ENCODE measurements at regions not wholly inside any gene's neighbourhood (a gene's known extent, or its start where the extent isn't known, plus 50 kb on each side); places are given as distances from the start of the nearest gene placed in this dataset.
"Not testable (repeated sequence)": the region's sequence is repeated elsewhere in the genome, so short reads cannot be mapped to it uniquely, and the experiment has no call there.

- FAIRE-seq = no peak
Observed at GRCh38 chr12:87388376-87388775, 640.8 kb downstream of the C12orf50 start.

GRCh38 chr12:87385322-87385721 lies 643.9 kb downstream of the C12orf50 start:
- no peak for FAIRE-seq

- no peak for FAIRE-seq
Observed at GRCh38 chr12:87384226-87384625, 645.0 kb downstream of the C12orf50 start.

GRCh38 chr12:87383680-87384079 lies 645.5 kb downstream of the C12orf50 start:
- FAIRE-seq = no peak

- no peak for FAIRE-seq
Observed at GRCh38 chr12:87382959-87383566, 646.1 kb downstream of the C12orf50 start.

- no peak for FAIRE-seq
Observed at GRCh38 chr12:87382436-87382835, 646.8 kb downstream of the C12orf50 start.

GRCh38 chr12:87381742-87382141 lies 647.5 kb downstream of the C12orf50 start:
- FAIRE-seq = no peak

- no peak for FAIRE-seq
Observed at GRCh38 chr12:87378526-87378925, 650.7 kb downstream of the C12orf50 start.

- no peak for FAIRE-seq
Observed at GRCh38 chr12:87376722-87377121, 652.5 kb downstream of the C12orf50 start.

- no peak for FAIRE-seq
Observed at GRCh38 chr12:87369161-87369560, 660.0 kb downstream of the C12orf50 start.

GRCh38 chr12:87368259-87368658 lies 660.9 kb downstream of the C12orf50 start:
- no peak for FAIRE-seq

- FAIRE-seq = no peak
Observed at GRCh38 chr12:87365423-87365822, 663.8 kb downstream of the C12orf50 start.

- FAIRE-seq = no peak
Observed at GRCh38 chr12:87363497-87364084, 665.6 kb downstream of the C12orf50 start.

- no peak for FAIRE-seq
Observed at GRCh38 chr12:87349681-87350080, 679.5 kb downstream of the C12orf50 start.

GRCh38 chr12:87348071-87348470 lies 681.1 kb downstream of the C12orf50 start:
- FAIRE-seq = no peak

GRCh38 chr12:87344699-87345098 lies 684.5 kb downstream of the C12orf50 start:
- FAIRE-seq = no peak

GRCh38 chr12:87338681-87339080 lies 690.5 kb downstream of the C12orf50 start:
- FAIRE-seq = no peak

- FAIRE-seq = no peak
Observed at GRCh38 chr12:87336814-87337336, 692.3 kb downstream of the C12orf50 start.

GRCh38 chr12:87332987-87333726 lies 696.0 kb downstream of the C12orf50 start:
- no peak for FAIRE-seq

- not testable (repeated sequence) for FAIRE-seq
Observed at GRCh38 chr12:87330071-87330555, 699.1 kb downstream of the C12orf50 start.

- FAIRE-seq = no peak
Observed at GRCh38 chr12:87329076-87329863, 699.9 kb downstream of the C12orf50 start.

GRCh38 chr12:87323369-87323768 lies 705.8 kb downstream of the C12orf50 start:
- no peak for FAIRE-seq

GRCh38 chr12:87320724-87321123 lies 708.5 kb downstream of the C12orf50 start:
- FAIRE-seq = no peak

Measured in A204.1 (cell line).